HG03565 (cell line): ENCODE measurements at regions not wholly inside any gene's neighbourhood (a gene's known extent, or its start where the extent isn't known, plus 50 kb on each side); places are given as distances from the start of the nearest gene placed in this dataset.
"Not testable (repeated sequence)": the region's sequence is repeated elsewhere in the genome, so short reads cannot be mapped to it uniquely, and the experiment has no call there.

ENCODE experiments used
- ATAC-seq: cut with Tn5 transposase; IDR thresholded peaks from one replicate; pipeline ENCODE4 v1.9.1; 2021; ENCODE audit warnings: mild to moderate bottlenecking, moderate library complexity; ENCODE audit not compliant: unreplicated experiment

DNA sequence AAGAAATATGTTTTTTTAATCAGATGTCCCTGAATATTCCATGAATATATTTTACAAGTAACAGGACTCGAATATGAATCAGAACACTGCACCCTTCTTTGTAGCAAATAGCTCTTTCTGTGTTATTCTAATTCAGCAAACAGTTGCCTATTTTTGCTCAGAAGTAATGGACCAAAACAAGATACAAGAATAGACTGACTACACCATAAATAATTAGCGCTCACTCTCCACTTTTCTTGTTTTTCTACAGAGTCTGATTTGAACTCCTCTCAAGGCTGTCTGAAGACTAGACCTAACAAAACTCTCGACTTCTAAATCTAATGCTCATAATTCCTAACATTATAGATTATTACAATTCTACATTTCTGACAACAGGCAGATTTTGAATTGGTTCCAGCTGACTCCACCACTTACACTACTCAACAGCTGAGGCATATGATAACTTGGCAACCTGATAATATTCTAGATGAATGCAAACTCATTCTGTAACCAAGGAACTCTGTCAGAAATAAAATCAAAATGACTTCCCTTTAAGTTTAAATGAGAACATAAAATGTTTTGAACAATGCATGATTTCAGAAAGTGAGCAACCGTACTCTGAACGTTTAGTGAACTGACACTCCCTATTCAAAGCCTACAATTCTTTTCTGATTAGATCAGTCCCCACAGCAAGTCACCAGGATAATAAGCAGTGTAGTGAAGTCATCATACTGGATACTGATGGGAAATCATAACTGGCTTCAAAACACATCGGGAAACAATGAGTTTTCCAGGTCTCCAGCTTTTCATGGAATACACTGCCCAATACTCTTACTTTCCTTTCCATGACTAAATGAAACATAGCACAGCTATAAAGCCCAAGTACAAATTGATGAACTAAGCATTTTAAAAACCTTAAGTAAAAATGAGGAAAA lies 114.2 kb upstream of the BEND6 start:
- ATAC-seq, result no peak

GRCh38 chr6:56839533-56840183 lies 115.2 kb upstream of the BEND6 start:
- no peak for ATAC-seq

- no peak for ATAC-seq
Measured at GRCh38 chr6:56838965-56839364, 115.9 kb upstream of the BEND6 start.

DNA sequence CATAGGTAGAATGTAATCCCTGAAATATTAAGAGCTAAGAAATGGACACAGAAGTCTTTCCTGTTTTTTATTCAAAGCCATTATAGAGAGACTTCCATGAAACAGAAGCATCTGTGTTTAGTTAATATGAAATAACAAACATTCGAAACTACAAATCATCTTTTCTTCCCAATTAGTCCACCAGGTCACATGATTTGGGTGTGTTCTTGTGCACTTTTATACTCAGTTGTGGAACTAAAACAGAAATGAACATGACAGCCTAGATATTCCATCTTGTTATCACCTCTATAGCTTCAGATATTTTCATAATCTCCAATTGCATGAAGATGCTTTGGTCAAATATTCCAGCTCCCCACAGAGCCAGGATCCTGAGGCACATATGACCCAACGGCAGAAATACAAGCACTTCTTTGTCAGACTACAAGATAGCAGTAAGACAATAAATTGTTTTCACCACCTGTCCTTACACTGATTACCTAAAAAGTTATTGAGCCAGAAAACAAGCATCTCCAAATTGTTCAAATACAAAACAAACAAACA lies 116.8 kb upstream of the BEND6 start:
- ATAC-seq, result no peak

- ATAC-seq, result no peak
Measured at GRCh38 chr6:56837322-56837894, 117.5 kb upstream of the BEND6 start.

DNA sequence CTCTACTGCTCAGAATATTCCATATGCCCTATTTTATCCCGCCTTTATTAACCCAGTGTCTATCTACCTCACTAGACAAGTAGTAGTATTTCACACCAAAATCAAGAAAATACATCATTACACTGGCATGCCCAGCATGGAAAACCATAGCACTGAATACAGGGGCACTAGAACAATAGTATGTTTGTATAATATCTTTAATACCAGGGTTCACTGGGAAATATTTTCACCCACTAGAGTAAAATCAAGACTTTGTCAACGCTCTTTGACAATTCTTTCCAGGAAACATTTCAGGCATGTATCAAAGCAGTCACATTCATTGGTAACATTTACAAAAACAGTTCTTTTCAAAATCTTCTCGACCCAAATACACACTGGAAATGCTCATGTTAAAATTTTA lies 119.3 kb upstream of the BEND6 start:
- ATAC-seq, result no peak

DNA sequence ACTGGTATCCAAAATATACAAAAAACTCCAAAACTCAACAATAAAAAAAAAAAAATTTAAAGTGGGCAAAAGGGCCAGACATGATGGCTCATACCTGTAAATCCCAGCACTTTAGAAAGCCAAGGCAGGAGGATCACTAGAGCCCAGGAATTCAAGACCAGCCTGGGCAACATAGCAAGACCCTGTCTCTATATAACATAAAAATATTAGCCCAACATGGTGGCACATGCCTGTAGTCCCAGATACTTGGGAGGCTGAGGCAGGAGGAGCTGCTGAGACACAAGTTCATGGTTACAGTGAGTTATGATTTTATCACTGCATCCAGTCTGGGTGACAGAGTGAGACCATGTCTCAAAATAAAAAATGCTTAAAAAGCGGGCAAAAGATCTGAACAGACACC lies 121.0 kb upstream of the BEND6 start:
- ATAC-seq, result no peak

- ATAC-seq, result no peak
Measured at GRCh38 chr6:56833127-56833791, 121.6 kb upstream of the BEND6 start.

DNA sequence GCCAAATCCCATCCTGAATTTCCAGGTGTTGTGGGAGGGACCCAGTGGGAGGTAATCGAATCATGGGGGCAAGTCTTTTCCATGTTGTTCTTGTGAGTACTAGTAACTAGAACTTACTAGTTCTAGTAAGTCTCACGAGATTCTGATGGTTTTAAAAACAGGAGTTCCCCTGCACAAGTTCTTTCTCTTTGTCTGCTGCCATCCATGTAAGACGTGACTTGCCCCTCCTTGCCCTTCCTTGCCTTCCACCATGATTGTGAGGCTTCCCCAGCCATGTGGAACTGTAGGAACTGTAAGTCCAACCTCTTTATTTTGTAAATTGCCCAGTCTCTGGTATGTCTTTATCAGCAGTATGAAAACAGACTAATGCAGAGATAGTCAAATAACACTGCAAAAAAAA lies 122.7 kb upstream of the BEND6 start:
- no peak for ATAC-seq

DNA sequence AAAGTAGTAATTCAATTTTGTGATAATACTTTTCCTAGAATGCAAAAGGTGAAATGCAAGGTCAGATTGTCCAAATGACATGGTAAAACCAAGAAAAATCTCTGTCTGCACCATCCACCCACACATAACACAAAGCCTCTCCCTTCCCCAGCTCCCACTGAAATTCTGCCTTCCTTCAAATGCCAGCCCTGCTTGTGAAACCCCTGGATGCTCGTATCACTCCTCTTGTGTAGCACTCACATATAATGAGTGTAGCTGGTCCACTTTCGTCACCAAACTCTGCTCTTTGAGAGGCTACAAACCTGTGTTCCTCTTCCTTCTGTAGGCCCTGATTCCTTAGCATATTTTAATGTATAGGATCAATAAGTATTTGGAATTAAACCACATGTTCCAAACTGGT lies 123.6 kb upstream of the BEND6 start:
- ATAC-seq, result no peak

DNA sequence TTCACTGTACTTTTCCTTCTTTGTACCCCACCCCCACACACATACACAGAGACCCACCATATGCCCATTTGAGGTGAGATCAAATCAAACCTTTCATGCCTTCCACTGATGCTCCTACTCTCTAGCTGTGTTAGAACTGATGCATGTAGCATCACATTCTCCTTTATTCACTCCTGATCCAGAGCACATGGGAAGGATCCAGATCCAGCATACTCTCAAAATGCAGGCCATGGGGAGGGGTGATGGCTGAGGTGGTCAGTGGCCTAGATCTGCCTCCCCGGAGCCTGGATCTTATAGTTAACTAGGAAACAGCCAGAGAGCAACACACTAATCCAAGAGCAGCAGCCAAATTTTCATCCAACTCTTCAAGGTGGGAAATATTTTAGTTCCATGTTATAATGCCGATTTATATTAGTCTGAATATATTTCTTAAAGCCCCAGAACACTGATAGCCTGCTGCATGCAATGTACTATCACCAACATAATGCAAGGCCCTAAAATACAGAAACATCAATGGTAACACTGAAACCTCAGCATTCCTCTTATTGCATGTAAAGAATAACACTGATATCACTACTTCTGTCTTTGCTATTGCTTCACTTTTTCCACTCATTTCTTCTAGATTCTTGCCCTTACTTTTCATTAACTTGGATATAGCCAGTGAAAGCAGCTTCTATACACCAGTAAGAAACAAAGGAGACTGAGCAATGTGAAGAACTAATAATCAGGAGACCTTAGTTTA lies 126.8 kb upstream of the BEND6 start:
- ATAC-seq, result no peak

DNA sequence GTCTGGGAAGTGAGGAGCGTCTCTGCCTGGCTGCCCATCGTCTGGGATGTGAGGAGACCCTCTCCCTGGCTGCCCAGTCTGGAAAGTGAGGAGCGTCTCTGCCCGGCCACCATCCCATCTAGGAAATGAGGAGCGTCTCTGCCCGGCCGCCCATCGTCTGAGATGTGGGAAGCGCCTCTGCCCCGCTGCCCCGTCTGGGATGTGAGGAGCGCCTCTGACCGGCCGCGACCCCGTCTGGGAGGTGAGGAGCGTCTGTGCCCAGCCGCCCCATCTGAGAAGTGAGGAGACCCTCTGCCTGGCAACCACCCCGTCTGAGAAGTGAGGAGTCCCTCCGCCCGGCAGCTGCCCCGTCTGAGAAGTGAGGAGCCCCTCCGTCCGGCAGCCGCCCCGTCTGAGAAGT lies 130.5 kb upstream of the BEND6 start:
- ATAC-seq, result not testable (repeated sequence)

DNA sequence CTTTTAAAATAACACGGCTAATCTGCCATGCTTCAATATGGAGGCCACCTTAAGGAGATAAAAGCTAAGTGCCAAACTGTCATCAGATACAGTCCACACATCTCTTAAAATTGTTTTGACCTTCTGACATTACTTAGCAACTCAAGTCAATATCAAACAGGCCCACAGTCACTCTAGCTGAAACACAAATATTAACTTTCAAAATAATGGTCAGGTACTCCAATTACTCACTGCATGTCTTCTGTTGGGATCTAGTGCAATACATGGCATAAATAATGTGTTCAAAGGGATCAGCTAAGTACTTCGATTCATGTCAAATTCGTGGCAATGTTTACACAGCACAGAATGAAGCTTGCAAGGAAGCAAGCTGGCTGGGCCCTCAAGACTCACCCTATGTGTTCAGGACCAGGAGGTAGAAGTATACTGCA lies 133.9 kb upstream of the BEND6 start:
- no peak for ATAC-seq

- ATAC-seq, result no peak
Measured at GRCh38 chr6:56820060-56820459, 134.8 kb upstream of the BEND6 start.

DNA sequence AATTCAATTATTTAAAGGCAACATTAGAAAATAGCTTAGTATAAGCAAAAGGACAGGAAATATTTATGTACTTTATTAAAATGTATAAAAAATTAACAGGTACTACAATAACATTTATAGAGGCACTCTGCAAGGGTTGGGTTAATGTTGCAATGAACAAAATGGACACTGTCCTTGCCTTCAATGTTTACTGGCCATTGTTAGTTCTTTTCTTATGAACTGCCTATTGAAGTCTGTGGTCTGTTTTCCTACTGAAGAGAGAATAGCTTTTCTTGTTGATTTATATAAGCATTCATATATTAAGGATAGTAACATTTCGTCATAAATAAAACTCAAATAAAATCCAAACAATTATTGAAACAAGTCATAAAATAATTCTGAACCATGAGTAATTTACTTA lies 135.3 kb upstream of the BEND6 start:
- ATAC-seq, result no peak

GRCh38 chr6:56816370-56816769 lies 138.5 kb upstream of the BEND6 start:
- ATAC-seq, result no peak

GRCh38 chr6:56815436-56815835 lies 139.5 kb upstream of the BEND6 start:
- ATAC-seq, result no peak

DNA sequence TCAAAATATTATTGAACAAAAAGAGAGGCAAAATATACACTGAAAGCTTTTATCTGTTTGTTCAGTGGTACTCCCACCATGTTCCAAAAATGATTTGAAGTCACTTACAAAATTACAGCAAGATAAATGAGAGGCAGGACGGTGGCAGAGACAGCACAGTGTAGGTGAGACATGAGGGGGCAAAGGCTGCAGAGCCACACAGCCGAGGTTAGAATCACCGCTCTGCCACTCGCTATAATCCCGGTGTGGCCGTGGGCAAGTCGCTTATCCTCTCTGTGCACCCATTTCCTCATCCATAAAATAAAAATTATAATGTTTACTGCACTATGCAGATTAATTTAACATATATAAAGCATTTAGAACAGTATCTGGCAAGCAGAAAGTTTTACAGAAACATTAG lies 140.1 kb upstream of the BEND6 start:
- ATAC-seq, result no peak

- no peak for ATAC-seq
Measured at GRCh38 chr6:56814308-56814707, 140.6 kb upstream of the BEND6 start.

- not testable (repeated sequence) for ATAC-seq
Measured at GRCh38 chr6:56812851-56813250, 142.1 kb upstream of the BEND6 start.
